ENCODE measurements at regions not wholly inside any gene's neighbourhood (a gene's known extent, or its start where the extent isn't known, plus 50 kb on each side); places are given as distances from the start of the nearest gene placed in this dataset.
A peak's percentile ranks its signal among the peaks of the same experiment; 100 is the strongest.
"Not testable (repeated sequence)": the region's sequence is repeated elsewhere in the genome, so short reads cannot be mapped to it uniquely, and the experiment has no call there.

DNA sequence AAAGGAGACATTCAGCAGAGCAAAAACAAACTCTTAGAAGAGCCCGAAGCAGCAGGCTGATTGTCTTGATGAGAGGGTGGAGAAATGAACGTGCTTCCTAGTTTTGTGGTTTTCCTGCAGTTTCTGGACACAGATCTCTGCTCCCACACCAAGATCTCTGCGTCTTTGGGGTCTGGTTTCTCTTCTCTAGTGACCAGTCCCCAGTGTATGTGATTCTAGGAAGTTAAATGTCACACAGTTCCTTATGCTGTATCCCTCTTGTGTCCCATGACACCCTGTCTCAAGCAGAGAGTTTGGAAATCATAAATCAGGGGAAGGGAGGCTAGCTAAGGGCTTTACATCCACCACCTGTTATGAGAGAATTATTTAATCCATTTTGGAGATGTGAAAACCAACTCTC lies 55.4 kb upstream of the KLF14 start:
- TF ChIP-seq, protein P1, sequence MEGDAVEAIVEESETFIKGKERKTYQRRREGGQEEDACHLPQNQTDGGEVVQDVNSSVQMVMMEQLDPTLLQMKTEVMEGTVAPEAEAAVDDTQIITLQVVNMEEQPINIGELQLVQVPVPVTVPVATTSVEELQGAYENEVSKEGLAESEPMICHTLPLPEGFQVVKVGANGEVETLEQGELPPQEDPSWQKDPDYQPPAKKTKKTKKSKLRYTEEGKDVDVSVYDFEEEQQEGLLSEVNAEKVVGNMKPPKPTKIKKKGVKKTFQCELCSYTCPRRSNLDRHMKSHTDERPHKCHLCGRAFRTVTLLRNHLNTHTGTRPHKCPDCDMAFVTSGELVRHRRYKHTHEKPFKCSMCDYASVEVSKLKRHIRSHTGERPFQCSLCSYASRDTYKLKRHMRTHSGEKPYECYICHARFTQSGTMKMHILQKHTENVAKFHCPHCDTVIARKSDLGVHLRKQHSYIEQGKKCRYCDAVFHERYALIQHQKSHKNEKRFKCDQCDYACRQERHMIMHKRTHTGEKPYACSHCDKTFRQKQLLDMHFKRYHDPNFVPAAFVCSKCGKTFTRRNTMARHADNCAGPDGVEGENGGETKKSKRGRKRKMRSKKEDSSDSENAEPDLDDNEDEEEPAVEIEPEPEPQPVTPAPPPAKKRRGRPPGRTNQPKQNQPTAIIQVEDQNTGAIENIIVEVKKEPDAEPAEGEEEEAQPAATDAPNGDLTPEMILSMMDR (conservative IDR thresholded peaks at IDR 0.05): no peak
- Mint-ChIP-seq H3K27ac (no peak overlapping the region), H3K4me3 (no peak overlapping the region), H3K36me3 (no peaks in the 10 kb centered on the region), H3K9me3 (no peaks in the 10 kb centered on the region), H3K27me3 (peaks cover 3% of the 10 kb centered on the region), H3K4me1 (ENCODE audit: unreplicated experiment) (no peaks in the 10 kb centered on the region)
- no peak for DNase-seq (ENCODE audit: extremely low spot score, unreplicated experiment)

DNA sequence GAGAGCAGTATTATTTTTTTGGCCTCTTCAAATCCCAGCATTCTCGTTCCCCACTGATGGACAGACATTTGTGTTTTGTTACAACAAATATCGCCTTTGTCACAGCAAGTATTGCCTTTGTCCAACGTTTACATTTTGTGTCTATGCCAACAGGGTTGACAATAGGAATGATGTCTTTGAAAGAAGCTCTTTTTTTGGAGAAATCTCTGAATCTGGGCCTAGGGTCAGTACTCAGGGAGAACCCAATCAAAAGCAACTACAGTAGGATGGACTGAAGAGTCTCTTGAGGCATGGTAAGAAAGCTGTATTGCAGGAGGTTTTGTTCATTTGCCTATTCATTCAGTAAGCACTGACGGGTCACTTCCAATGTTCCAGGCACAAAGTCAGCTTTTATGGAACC lies 57.7 kb upstream of the KLF14 start:
- no peak overlapping the region for H3K4me3 Mint-ChIP-seq
- no peaks in the 10 kb centered on the region for H3K9me3 Mint-ChIP-seq
- no peak overlapping the region for H3K27ac Mint-ChIP-seq
- DNase-seq (ENCODE audit: extremely low spot score, unreplicated experiment): no peak
- no peaks in the 10 kb centered on the region for H3K27me3 Mint-ChIP-seq
- H3K4me1 Mint-ChIP-seq (ENCODE audit: unreplicated experiment): no peaks in the 10 kb centered on the region
- TF ChIP-seq, protein P1 (conservative IDR thresholded peaks at IDR 0.05): no peak
- H3K36me3 Mint-ChIP-seq: no peaks in the 10 kb centered on the region

DNA sequence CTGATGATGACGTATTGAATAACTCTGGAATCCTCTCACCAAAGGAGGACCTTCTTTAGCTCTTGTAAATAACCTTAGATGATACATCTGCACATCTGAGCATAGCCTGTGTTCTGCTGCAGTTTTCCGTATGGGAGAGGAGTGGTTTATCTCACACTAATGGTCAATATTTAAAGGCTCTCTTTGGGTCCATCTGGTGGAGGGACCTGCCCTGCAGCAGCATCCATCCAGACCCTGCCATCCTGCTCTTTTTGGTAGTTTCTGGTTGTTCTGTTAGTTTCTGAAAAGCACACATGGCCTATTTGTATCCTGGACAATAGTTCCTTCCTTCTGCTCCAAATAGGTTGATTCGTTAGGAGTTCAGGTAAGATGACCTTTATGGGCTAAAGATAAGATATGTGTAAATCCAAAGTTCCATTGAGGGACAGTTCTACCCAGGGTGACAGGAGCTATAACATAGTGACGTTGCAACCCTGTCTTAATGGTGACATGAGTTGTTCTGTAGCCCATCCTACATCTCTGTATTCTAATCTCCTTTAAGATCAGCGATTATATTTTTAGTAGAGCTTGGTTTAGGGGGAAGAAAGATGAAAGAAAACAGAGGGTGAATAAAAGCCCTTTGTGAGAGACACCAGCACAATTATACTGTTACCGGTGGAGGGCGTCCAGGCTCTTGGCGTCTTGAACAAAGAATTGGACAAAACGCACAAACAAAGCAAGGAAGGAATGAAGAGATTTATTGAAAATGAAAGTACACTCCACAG lies 60.0 kb upstream of the KLF14 start:
- peaks cover 7% of the 10 kb centered on the region for H3K27me3 Mint-ChIP-seq
- DNase-seq (ENCODE audit: extremely low spot score, unreplicated experiment): no peak
- TF ChIP-seq, protein P1 (conservative IDR thresholded peaks at IDR 0.05): peak; percentile 17
- H3K4me1 Mint-ChIP-seq (ENCODE audit: unreplicated experiment): no peaks in the 10 kb centered on the region
- no peaks in the 10 kb centered on the region for H3K9me3 Mint-ChIP-seq
- no peak overlapping the region for H3K4me3 Mint-ChIP-seq
- no peak overlapping the region for H3K27ac Mint-ChIP-seq
- H3K36me3 Mint-ChIP-seq: no peaks in the 10 kb centered on the region

DNA sequence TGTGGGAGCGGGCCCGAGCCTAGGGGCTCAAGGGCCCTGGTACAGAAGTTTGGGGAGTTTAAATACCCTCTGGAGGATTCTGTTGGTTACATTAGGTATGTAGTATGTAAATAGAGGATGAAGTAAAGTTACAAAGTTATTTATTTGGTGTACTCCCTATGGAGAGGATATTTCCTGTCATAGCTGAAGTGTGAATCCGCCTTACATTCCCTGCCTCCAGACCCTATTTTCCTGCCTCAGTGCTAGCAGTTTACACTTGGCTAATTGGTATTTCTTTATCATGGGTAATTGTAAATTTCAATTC lies 60.6 kb upstream of the KLF14 start:
- peaks cover 11% of the 10 kb centered on the region for H3K27me3 Mint-ChIP-seq
- no peaks in the 10 kb centered on the region for H3K36me3 Mint-ChIP-seq
- no peak overlapping the region for H3K4me3 Mint-ChIP-seq
- no peaks in the 10 kb centered on the region for H3K4me1 Mint-ChIP-seq (ENCODE audit: unreplicated experiment)
- TF ChIP-seq, protein P1 (conservative IDR thresholded peaks at IDR 0.05): no peak
- no peak for DNase-seq (ENCODE audit: extremely low spot score, unreplicated experiment)
- H3K9me3 Mint-ChIP-seq: no peaks in the 10 kb centered on the region
- no peak overlapping the region for H3K27ac Mint-ChIP-seq

DNA sequence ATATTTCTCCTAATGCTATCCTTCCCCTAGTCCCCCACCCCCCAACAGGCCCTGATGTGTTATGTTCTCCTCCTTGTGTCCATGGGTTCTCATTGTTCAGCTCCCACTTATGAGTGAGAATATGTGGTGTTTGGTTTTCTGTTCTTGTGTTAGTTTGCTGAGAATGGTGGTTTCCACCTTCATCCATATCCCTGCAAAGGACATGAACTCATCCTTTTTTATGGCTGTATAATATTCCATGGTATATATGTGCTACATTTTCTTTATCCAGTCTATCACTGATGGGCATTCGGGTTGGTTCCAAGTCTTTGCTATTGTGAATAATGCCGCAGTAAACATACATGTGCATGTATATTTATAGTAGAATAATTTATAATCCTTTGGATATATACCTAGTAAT lies 62.4 kb upstream of the KLF14 start:
- not testable (repeated sequence) for H3K9me3 Mint-ChIP-seq; H3K4me1 Mint-ChIP-seq (ENCODE audit: unreplicated experiment); H3K4me3 Mint-ChIP-seq; H3K27ac Mint-ChIP-seq; H3K36me3 Mint-ChIP-seq; DNase-seq (ENCODE audit: extremely low spot score, unreplicated experiment)
- peaks cover 21% of the 10 kb centered on the region for H3K27me3 Mint-ChIP-seq

DNA sequence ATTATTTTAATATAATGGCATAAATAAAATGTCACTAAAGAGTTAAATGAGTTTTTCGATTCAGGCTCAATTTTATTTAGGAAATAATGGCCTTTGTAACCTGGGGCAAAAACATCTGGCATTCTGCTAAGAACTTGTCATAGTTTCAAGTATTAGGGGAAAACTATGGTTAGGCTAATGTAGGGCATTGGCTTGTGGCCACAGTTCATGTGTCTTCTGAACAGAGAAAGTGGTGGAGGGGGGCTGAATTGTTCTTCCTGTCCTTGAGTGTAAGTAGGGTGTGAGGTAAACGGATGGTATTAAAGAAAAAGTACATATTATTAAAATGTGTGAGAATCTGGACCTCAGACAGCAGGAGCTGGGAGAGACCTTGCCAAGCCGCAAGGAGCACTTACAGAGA lies 69.1 kb upstream of the KLF14 start:
- no peaks in the 10 kb centered on the region for H3K4me1 Mint-ChIP-seq (ENCODE audit: unreplicated experiment)
- H3K36me3 Mint-ChIP-seq: no peaks in the 10 kb centered on the region
- TF ChIP-seq, protein P1 (conservative IDR thresholded peaks at IDR 0.05): no peak
- no peak for DNase-seq (ENCODE audit: extremely low spot score, unreplicated experiment)
- H3K9me3 Mint-ChIP-seq: no peaks in the 10 kb centered on the region
- H3K4me3 Mint-ChIP-seq: no peak overlapping the region
- peaks cover 18% of the 10 kb centered on the region for H3K27me3 Mint-ChIP-seq
- no peak overlapping the region for H3K27ac Mint-ChIP-seq
